Ecto neural progenitor cell (in vitro differentiated cells): ENCODE measurements at regions not wholly inside any gene's neighbourhood (a gene's known extent, or its start where the extent isn't known, plus 50 kb on each side); places are given as distances from the start of the nearest gene placed in this dataset.

Source experiments
- DNase-seq: peaks from one replicate; pipeline ENCODE4 v3.0.0-alpha.2; 2018; ENCODE audit warnings: low spot score

DNA sequence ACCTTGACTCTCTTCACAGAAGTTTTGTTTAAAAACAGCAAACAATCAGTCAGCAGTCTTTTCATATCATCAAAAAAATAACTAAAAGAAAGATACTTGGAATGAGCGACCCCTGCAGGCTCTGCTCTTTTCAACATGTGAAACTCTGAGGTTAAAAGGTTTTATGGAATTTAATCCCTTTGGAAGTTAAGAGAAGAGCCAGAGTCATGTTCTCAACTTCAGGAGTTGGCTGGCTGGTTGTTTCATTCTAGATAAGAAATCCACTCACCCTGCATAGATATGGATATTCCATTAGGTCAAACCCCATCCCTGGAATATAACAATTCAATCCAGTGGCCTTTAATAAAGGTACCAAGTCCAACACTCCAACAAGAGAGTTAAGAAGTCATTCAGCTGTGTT lies 115.6 kb upstream of the RMDN2 start:
- no peak for DNase-seq

DNA sequence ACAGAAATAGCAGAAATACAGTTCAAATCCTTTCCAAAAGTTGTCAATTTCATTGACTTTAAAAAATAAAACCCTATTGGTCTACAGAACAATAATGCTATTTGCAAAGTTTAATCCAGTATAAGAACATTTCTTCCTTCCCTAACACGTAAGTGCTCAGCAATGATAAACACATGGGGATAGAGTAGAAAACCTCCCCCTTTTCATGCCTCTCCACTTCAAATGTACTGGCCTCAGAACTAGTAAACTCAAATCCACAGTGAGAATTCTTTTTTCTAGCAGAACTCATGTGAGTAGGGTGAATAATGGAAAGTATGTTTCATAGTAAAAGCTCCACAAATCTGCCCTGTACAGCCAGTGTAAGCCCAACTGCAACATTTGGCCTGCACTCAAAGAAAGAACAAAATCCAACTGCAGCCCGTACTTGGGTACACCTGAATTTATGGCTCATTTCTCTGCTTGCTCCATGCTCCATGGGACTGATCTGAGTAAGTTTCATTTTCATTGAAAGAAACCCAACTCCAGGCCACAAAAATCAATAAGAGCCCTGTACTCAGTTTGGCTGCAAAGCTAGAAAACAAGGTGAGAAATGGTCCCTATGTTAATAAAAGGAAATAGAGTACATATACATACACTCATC lies 115.0 kb upstream of the RMDN2 start:
- no peak for DNase-seq

DNA sequence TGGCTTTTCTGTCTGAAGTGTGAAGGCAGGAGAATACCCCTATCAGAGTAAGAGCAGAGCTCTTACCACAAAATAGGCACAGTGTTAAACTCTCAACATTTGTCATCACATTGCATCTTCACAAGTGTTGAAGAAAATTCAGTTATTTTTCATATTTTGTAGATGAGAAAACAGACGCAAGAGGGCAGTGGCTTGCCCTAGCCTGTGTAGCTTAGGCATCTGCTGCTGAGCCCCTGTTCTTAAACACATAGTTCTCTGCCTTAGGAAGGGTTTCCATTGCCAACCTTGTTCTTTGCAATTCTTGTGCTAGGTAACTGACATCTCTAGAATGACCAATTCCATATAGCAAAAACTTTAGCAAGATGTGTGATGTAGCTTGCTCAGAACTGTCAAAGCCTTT lies 112.7 kb upstream of the RMDN2 start:
- DNase-seq, result no peak

DNA sequence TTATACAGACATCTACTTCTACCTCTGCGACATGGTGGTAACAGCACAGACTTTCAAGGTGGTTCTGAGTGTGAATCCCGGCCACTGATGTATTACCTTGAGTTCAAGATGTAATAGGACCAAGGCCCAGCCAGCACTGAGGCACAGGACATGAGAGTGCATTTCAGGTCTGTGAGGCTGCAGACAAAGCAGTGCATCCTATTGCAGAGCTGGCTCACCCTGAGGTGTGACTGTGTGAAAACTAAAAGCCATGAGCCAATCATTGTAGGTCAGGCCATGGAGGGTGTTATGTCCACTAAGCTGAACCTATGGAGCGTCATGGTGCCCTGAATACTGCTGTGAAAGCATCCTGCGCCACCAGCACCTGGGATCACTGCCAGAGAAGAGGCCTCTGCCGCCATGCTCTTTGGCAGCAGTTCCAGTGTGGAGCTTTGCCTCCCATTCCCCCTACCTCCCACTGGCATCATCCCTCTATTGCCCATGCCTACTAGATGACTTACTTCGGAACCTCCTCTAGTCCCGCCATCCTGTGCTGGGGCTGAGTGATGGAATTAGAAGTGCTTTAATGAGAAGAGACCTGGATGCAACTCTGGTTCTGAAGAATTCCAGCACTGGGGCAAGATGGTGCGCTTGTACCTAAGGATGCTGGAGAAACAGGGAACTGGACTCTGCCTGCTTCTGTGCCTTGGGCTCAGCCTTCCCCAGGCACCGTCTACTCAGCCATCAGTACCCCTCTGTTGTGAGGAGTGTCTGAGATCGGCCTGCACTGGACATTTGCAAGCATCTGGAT lies 112.0 kb upstream of the RMDN2 start:
- no peak for DNase-seq

DNA sequence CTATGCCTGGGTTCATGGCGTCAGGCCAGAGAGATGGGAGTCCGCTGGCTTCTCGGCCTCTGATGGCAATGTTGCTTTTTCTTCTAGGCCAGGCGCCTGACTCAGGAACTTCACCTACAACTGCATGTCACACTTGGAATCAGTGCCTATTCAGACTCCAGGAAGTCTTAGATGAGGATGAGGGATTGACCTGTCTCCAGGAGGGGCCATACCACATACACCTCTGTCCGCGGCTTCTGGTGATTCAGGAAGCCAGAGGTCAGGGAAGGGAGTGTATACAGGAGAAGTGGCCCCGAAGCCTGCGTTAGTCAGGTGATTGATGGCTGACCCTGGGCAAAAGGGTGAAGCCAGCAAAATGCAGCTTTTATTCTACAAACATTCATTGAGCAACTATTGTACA lies 109.1 kb upstream of the RMDN2 start:
- no peak for DNase-seq

DNA sequence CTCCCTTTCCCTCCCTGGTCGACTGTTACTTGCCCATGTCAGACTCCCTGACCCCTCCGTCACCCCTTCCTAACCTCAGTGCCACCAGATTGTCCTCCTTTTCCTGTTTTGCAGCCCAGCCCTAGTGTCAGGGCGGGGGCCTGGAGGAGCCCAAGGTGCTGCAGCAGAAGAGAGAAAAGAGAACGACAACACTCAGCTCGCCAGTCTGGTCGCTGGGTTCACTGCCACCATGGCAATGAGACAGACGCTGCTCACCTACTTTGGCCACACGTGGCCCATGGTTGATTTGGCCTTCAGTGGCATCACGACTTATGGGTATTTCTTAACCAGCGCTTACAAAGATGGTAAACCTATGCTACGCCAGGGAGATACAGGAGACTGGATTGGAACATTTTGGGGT lies 108.4 kb upstream of the RMDN2 start:
- DNase-seq, result no peak

DNA sequence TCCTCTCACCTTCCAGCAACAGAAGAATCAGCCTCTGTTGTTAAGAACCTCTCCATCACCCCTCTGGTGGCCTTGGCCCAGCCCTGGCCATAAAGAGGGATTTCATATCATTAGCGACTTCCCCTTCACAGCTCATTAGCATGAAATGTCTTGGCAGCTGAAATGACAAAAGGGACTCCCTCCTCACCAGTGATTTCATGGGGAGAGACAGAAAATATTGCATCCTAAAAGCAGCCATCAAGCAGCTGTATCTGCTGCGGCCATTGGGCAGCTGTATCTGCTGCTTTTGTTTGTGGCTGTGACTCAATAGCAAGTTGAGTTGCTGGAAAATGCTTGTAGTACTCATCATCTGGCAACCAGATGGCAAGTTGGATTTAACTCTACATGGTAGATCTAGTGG lies 105.9 kb upstream of the RMDN2 start:
- no peak for DNase-seq

DNA sequence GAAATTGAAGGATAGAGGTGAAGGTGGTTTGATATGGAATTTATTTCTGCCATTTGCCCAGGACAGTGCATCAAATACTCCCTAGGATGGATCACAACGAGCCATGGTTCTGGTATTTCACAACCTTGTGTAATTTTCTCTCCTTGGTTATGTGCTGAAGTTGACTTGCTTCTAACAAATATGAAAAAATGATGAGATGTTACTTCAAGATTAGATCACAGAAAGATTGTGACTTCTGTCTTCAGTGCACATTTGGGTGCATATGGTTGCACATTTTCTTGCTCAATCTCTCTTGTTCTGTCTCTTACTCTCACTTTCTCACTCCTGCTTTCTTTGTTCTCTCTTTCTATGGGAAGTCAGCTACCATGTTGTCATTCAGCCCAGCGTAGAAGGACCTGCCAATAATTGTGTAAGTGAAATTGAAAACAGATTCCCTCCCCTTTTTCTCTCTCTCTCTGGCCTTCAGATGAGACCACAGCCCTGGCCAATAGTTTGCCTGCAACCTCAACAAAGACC lies 104.6 kb upstream of the RMDN2 start:
- no peak for DNase-seq

DNA sequence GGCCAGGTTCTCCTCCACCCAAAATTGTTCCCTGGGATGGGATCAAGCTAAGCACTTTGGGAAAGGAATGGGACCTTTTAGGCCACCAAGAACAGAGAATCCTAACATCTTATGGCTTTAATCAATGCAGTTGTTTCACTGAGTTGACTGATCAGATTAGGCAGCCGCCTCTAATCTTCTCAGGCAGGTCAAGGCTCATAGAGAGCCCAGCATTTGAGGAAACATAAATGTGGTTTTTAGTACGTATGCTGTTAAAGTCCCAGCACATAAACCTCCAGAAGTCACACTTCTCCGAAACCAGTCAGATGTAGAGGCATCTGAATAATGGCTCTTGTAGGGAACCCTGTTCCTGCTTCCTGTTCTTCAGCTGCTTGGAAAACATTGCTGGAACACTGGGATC lies 99.5 kb upstream of the RMDN2 start:
- no peak for DNase-seq

DNA sequence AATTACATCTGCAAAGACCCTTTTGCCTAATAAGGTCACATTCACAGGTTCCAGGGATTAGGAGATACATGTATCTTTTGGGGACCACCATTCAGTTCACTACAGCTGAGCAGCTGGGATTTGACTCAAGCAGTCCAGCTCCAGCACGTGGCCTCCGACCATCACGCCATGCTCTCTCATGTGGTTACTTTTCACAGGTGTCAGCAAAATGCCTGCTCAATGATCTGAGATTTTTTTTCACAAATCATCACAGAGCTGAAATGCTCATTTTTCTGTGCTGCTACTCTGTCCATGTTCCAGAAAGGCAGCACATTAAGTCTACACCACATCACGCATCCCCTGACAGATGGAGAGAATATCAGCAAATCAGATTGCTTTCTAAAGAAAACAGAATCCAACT lies 98.5 kb upstream of the RMDN2 start:
- no peak for DNase-seq

DNA sequence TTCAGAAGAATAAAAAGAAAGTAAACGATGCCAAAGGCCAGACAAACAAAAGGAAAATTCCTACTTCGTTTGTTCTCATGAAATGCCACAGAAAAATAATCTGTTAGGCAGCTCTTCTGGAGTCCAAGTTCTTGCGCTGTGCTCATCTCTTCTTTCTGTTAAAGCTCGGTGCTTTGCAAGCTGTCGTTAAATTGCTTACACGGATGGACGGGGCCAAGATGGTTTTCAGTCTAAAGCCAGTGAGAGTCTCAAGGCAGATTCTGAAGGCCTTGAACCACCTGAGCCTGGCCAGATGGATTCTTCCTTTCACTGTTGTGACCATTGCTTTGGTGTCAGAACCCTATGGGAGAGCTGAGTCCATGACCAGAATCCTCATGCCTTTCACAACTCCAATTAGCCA lies 97.6 kb upstream of the RMDN2 start:
- no peak for DNase-seq

DNA sequence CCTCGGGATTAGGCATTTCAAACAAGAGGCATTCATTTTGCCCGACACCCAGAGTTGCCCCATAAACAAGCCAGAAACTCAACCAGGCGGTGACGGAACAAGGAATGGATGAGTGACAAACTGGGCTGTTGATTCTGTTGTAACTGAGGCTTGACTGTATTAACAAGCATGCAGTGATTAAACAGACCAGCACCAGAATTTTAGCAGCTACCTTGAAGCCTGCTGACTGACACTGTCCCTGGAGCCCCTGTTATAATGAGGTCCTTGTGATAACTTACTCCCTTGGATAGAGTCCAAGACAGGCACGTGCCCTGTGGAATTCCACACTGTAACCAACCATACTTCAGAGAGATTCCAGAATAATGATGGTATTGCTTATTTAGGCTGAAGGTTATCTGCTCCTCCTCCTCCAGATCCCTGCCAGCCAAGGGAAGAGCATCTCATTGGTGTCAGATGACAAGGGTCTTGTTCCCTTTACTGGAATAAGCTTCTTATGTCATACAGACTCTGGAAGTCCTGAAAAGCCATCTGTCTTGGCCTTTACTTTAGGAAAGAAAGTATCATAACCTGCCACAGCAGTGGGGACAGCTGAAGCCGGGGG lies 97.1 kb upstream of the RMDN2 start:
- DNase-seq, result no peak

DNA sequence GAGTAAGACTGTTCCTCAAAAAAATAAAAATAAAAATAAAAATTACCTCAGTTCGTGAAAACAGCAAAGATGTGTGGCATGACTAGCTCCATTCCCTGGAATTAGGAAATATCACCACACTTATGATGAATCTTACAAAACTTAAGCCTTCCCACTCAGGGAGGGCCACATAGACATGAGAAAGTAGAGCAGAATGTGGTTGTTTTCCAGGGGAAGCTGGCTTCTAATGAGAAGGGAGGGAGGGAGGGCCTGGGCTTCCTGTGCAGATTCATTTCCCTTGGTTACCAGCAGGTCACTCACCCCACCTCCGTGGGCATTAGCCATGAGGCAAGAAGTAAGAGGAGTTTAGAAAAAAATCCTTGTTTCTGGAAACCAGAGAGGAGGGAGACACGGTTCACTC lies 95.9 kb upstream of the RMDN2 start:
- DNase-seq, result no peak

DNA sequence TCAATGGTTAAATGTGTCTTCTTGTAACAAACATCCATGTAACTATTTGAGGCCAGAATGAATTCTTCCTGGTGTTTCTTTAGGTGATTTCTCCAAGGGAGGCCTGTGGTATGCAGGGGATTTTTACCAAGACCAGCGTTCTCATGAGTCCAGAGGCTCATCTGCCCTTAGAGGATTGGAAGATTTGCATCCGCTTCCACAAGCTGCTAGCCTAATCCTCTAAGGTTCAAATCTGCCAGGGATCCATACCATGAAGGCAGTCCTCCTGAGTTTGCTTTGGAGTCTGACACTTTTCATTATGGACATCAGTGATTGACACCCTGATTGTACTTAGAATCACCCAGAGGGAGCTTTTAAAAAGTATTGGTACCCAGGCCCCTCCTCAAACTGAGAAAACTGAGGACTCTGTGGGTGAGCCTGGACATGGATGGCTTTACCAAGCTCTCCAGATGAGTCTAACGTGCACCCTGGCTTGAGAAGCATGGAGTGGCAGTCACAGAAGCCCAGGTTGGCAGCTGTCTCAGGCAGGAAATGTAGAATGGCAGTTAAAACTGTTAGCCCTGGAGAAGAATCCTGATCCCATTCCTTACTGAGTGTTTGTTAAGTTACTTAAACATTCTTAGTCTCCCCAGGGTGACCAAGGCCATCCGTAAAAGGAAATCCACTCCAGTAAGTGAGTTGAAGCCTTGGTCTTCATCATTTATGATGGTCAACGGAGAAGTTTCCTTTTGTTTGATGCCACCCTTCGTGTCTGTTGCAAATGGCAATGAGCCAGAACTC lies 95.3 kb upstream of the RMDN2 start:
- DNase-seq, result no peak

DNA sequence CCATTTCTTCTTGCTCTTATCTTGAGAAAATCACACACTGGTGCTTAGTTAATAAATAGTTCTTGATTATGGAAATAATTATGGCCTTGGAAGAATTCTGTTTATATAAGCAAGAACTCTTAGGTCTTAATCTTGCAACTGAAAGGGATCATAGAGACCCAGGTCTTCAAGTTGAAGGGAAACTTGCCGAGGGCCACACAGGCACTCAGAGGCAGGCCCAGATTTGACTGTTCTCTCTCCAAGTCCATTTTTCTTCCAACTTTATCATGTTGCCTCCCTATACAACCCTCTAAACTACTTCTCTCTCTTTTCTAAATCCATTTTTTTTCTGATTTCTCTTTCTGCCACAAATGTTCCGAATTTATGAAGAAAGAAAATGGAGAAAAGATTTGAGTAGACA lies 94.5 kb upstream of the RMDN2 start:
- no peak for DNase-seq

DNA sequence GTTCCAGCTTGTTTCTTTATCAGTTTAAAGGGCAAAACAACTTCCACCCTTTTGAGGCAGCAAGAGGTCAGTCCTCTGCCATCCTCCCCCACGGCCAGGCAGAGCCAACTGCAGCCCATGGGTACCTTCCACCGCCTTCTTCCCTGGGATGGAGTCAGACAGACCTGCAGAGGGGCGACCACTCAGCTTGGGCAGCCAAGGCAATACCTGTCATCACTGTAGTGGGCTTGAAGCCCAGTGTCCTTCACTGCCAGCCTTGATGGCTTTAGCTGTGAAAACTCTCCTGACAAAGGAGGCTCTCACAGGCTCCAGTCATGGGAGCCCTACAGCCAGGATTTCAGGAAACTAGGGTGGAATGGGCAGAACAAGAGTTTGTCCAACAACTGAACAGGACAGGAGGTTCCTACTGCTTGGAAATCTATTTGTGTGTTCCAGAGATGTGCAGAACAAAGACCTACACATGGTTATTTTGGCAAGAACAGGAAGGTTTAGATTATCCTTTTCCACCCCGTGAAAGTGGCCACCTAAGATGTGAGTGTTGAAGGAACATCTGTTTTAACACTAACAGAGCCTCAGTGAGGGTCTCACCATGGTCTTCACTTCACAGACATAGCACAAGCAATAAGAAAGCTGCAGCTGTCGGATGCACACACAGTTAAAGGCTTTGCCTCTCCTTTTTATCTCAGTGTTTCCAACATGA lies 93.9 kb upstream of the RMDN2 start:
- DNase-seq, result no peak

DNA sequence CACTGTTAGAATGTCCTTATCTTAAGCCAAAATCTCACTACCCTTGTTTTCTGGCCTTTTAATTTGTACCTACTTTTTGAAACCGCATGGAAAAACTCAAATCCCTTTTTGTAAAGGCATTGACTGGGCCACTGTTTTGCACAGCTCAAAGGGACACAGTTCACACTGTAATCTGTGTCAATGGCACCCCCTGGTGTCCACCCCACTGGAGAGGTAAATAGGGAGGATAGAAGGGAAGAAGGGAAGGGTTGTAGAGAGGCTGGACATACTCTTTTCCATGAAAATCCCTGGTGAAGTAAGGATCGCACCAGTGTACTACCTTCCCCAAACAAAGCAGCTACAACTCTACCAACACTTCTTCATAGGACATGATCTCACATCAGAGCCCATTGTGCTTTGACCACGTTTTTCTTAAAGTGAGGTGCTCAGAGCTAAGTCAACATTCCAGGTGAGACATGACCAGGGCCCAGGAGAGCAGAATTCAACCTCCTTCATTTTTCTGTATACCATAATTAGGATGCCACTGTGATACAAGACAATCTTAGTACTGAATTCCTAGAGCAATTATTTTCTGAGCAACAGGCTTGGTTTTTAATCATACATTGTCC lies 92.4 kb upstream of the RMDN2 start:
- DNase-seq, result peak; percentile 80

DNA sequence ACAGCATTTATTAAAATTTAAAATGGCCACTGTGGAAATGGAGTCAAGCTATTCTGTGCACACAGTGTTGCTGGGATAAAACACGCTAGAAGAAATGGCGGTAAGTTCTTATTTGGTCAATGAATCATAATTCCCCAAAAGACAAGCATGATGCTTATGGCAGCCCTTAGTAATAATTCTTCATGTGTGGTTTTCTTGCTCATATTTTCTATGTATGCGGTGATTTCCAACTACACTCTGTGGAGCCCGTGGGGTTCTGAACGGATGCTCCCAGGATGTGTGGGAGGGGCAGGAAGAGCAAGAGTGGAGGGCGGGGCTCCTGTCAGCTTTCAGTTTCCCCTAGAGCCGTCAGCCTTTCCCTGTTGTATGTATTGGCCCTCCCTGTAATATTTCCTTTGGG lies 91.7 kb upstream of the RMDN2 start:
- DNase-seq, result no peak

DNA sequence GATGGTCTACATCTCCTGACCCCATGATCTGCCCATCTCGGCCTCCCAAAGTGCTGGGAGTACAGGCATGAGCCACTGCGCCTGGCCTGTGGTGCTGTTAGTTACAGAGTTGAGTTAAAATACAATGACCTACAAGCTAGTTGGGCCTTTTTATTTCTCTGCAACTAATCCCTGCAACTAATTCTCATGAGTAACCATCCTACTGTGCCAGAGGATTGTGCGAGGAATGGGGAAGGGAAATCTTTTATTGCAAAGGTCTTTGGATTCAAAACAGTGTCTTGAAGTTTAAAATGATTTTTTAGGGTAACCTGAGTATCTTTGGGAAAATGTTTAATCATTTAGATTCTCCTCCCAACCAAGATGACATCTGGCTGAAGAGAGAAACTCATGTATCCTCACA lies 88.8 kb upstream of the RMDN2 start:
- no peak for DNase-seq

DNA sequence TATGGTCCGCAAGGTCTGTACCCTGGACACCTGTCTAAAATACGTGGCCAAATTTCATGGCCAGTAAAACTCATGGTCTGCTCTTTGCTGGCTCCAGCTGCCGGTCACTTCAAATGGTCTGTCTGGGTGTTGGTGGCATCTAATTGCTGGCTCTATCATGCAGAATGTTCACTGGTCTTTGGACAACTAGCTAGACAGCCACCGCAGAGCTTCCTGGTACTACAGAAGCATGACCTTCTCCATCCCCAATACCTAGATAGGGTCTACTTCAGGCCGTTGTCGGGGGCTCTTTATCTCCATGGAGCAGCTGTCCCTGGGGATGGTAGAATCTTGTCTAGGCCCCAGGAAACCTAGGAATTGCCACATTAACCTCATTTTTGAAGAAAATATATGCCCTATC lies 88.4 kb upstream of the RMDN2 start:
- DNase-seq, result no peak

DNA sequence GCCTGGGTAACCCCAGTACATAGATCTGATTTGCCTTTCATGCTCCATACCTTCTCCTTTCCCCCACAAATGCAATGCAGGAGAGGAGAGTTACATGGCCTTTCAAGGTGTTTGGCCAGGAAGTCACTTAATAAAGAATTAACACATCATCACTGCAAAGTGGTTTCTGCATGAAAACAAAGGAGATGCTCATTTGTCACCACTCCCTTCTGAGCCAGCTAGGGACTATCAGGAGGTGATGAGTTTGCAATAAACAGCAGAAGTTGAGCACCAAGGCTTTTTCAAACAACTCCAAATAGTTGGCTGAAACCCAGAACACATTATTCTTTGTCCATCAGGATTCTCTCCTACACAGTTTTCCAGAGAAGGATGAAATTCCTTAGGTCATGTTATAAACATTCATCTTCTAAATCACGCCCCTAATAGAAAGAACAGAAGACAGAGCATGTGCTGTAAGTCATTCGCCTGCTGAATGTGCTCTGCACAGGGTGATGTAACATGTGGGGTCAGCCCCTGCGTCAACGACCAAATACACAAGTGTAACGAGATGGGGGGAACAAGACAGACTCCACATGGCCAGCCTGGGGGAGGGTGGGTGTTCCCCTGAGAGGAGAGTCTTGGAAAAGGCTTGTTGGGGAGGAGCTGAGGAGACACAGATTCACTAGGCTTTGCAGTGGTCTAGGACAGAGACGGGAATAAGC lies 87.3 kb upstream of the RMDN2 start:
- no peak for DNase-seq
